ENCODE measurements at regions not wholly inside any gene's neighbourhood (a gene's known extent, or its start where the extent isn't known, plus 50 kb on each side); places are given as distances from the start of the nearest gene placed in this dataset.

GRCh38 chr7:26534649-26535482 is 243.2 kb downstream of the SNX10 start:
- TF ChIP-seq, protein P1, sequence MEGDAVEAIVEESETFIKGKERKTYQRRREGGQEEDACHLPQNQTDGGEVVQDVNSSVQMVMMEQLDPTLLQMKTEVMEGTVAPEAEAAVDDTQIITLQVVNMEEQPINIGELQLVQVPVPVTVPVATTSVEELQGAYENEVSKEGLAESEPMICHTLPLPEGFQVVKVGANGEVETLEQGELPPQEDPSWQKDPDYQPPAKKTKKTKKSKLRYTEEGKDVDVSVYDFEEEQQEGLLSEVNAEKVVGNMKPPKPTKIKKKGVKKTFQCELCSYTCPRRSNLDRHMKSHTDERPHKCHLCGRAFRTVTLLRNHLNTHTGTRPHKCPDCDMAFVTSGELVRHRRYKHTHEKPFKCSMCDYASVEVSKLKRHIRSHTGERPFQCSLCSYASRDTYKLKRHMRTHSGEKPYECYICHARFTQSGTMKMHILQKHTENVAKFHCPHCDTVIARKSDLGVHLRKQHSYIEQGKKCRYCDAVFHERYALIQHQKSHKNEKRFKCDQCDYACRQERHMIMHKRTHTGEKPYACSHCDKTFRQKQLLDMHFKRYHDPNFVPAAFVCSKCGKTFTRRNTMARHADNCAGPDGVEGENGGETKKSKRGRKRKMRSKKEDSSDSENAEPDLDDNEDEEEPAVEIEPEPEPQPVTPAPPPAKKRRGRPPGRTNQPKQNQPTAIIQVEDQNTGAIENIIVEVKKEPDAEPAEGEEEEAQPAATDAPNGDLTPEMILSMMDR (IDR thresholded peaks at IDR 0.05) = no peak
- TF ChIP-seq POLR2A (IDR thresholded peaks at IDR 0.05) = no peak
- no peak for TF ChIP-seq POLR2AphosphoS5 (IDR thresholded peaks at IDR 0.05)

Measured in stomach (tissue), 4 donors.